CD14-positive monocyte (primary cell): ENCODE measurements at regions not wholly inside any gene's neighbourhood (a gene's known extent, or its start where the extent isn't known, plus 50 kb on each side); places are given as distances from the start of the nearest gene placed in this dataset.

Experiments
- DNase-seq, 3 donors: peaks; one replicate each; pipeline ENCODE4 v3.0.0-alpha.2; 2011 to 2022
- H2AFZ ChIP-seq: 2 replicates; pipeline ENCODE4 v1.6.0; 2012; ENCODE audit warnings: mild to moderate bottlenecking, low read depth, low read length, inconsistent platforms; ENCODE audit not compliant: insufficient read depth, poor library complexity, severe bottlenecking
- H3K27ac ChIP-seq, 2 donors: 1 replicate in 1 of 2; 2 replicates in 1 of 2; pipeline ENCODE4 v1.5.1; 2012 to 2013; ENCODE audit warnings: low read length in 2 of 2, control low read depth in 1 of 2, inconsistent platforms in 1 of 2, low read depth in 1 of 2, mild to moderate bottlenecking in 1 of 2
- H3K27me3 ChIP-seq, 2 donors: one replicate each; pipeline versions ENCODE4 v1.6.0 to v1.6.1; 2011 to 2013; ENCODE audit warnings: low read length in 2 of 2; ENCODE audit not compliant: control insufficient read depth in 2 of 2, insufficient read depth in 2 of 2
- H3K36me3 ChIP-seq, 2 donors: replicated peaks in 1 of 2; 1 replicate in 1 of 2; 2 replicates in 1 of 2; pipeline versions ENCODE4 v1.5.1 to v1.6.1; 2012 to 2013; ENCODE audit warnings: low read length in 2 of 2, control low read depth in 1 of 2, inconsistent platforms in 1 of 2, mild to moderate bottlenecking in 1 of 2; ENCODE audit not compliant: insufficient read depth in 2 of 2, control insufficient read depth in 1 of 2
- H3K4me1 ChIP-seq, 2 donors: 1 replicate in 1 of 2; 2 replicates in 1 of 2; pipeline versions ENCODE4 v1.5.1 to v1.6.1; 2012 to 2013; ENCODE audit warnings: low read length in 2 of 2, control low read depth in 1 of 2, inconsistent platforms in 1 of 2, mild to moderate bottlenecking in 1 of 2, moderate library complexity in 1 of 2; ENCODE audit not compliant: insufficient read depth in 2 of 2, control insufficient read depth in 1 of 2
- H3K4me2 ChIP-seq: replicated peaks from 2 replicates; pipeline ENCODE3; 2012; ENCODE audit warnings: low read length, moderate library complexity, mild to moderate bottlenecking; ENCODE audit not compliant: poor library complexity, severe bottlenecking; ENCODE audit errors: extremely low read depth
- H3K4me3 ChIP-seq, 3 experiments: fragments of 200-600 bp in 1 of 3; sonication (generic) in 1 of 3; replicated peaks in 1 of 3; 1 replicate in 2 of 3; 2 replicates in 1 of 3; pipeline ENCODE4 v1.5.1; 2011 to 2013; ENCODE audit warnings: low read length in 3 of 3, mild to moderate bottlenecking in 3 of 3, control low read depth in 2 of 3, low read depth in 2 of 3, inconsistent platforms in 1 of 3, moderate library complexity in 1 of 3
- H3K79me2 ChIP-seq: 2 replicates; pipeline ENCODE4 v1.6.0; 2012; ENCODE audit warnings: mild to moderate bottlenecking, control low read depth, inconsistent platforms, low read length, moderate library complexity; ENCODE audit not compliant: insufficient read depth
- H3K9ac ChIP-seq: 2 replicates; pipeline ENCODE4 v1.6.0; 2017; ENCODE audit warnings: low read length, mild to moderate bottlenecking; ENCODE audit not compliant: insufficient read depth, poor library complexity, severe bottlenecking
- H3K9me3 ChIP-seq, 2 donors: replicated peaks in 1 of 2; 1 replicate in 1 of 2; 2 replicates in 1 of 2; pipeline versions ENCODE4 v1.5.1 to v1.6.1; 2012 to 2013; ENCODE audit warnings: low read length in 2 of 2, control low read depth in 1 of 2; ENCODE audit not compliant: control insufficient read depth in 1 of 2, insufficient read depth in 1 of 2
- H4K20me1 ChIP-seq: 2 replicates; pipeline ENCODE4 v1.6.0; 2012; ENCODE audit warnings: mild to moderate bottlenecking, low read length, control low read depth, moderate library complexity; ENCODE audit not compliant: insufficient read depth
- H3K27ac Mint-ChIP-seq, 7 donors: one replicate each; pipeline ENCODE4 v1.8.0; 2020; ENCODE audit warnings: mild to moderate bottlenecking in 7 of 7, mixed read lengths in 7 of 7, moderate library complexity in 6 of 7, inconsistent platforms in 2 of 7
- H3K27me3 Mint-ChIP-seq, 3 donors: one replicate each; pipeline ENCODE4 v1.8.0; 2021 to 2022; ENCODE audit warnings: low read depth in 3 of 3, mild to moderate bottlenecking in 3 of 3, mixed read lengths in 3 of 3, moderate library complexity in 3 of 3, inconsistent platforms in 1 of 3
- H3K36me3 Mint-ChIP-seq, 2 donors: one replicate each; pipeline ENCODE4 v1.8.0; 2020; ENCODE audit warnings: mixed read lengths in 2 of 2, inconsistent platforms in 1 of 2, mild to moderate bottlenecking in 1 of 2
- H3K4me1 Mint-ChIP-seq: one replicate; pipeline ENCODE4 v1.8.0; 2020; ENCODE audit warnings: mild to moderate bottlenecking, mixed read lengths
- H3K4me3 Mint-ChIP-seq, 2 donors: one replicate each; pipeline ENCODE4 v1.8.0; 2020; ENCODE audit warnings: mild to moderate bottlenecking in 2 of 2, mixed read lengths in 2 of 2, moderate library complexity in 1 of 2
- H3K9me3 Mint-ChIP-seq, 7 donors: one replicate each; pipeline ENCODE4 v1.8.0; 2020 to 2022; ENCODE audit warnings: mixed read lengths in 7 of 7, mild to moderate bottlenecking in 6 of 7, moderate library complexity in 6 of 7, inconsistent platforms in 2 of 7
- CTCF ChIP-seq: fragments of 200-600 bp; IDR thresholded peaks from one replicate; pipeline ENCODE4 v1.8.0; 2022; ENCODE audit warnings: antibody characterized with exemption, mild to moderate bottlenecking
- WGBS: methylation state at CpG from one replicate; pipeline ENCODE4 v1.1.5; 2013; ENCODE audit warnings: missing lambda C conversion rate; ENCODE audit not compliant: insufficient coverage; 5-methylcytosine and 5-hydroxymethylcytosine counted together
- intact Hi-C, 2 donors: fragments of 100-400 bp; cut with micrococcal nuclease; formaldehyde crosslinking; loops; one replicate each; pipeline versions ENCODE4 v1.15.0 to v1.15.1; 2023

GRCh38 chr3:181402347-181402746 is 309.4 kb upstream of the SOX2 start:
- H3K9me3 Mint-ChIP-seq, result peaks cover 0 to 5% (median 2%) of the 10 kb centered on the region in 7 donors
- no peak overlapping the region for H3K27ac Mint-ChIP-seq
- H3K9me3 ChIP-seq, result no peaks in the 10 kb centered on the region
- no peaks in the 10 kb centered on the region for H3K4me1 Mint-ChIP-seq
- H3K4me2 ChIP-seq, result no peak overlapping the region
- no peak for DNase-seq
- H3K27me3 Mint-ChIP-seq, result no peaks in the 10 kb centered on the region
- H3K4me3 Mint-ChIP-seq, result no peak overlapping the region
- no peak overlapping the region for H2AFZ ChIP-seq
- no CpG with 5 or more reads among the region's 3 CpGs for WGBS
- H3K27me3 ChIP-seq, result no peaks in the 10 kb centered on the region
- no peaks in the 10 kb centered on the region for H3K36me3 Mint-ChIP-seq
- H3K4me1 ChIP-seq, result no peaks in the 10 kb centered on the region
- H3K4me3 ChIP-seq, result no peak overlapping the region
- H3K79me2 ChIP-seq, result no peaks in the 10 kb centered on the region
- intact Hi-C loops, result no loop called here
- no peak overlapping the region for H3K9ac ChIP-seq
- TF ChIP-seq CTCF, result no peak
- no peaks in the 10 kb centered on the region for H4K20me1 ChIP-seq
- no peak overlapping the region for H3K27ac ChIP-seq
- no peaks in the 10 kb centered on the region for H3K36me3 ChIP-seq

GRCh38 chr3:181384970-181385369 is 326.8 kb upstream of the SOX2 start:
- peaks cover 0 to 11% (median 3%) of the 10 kb centered on the region in 7 donors for H3K9me3 Mint-ChIP-seq

More at GRCh38 chr3:181384970-181385369, 326.8 kb upstream of the SOX2 start:
- Histone ChIP-seq H3K27ac (no peak overlapping the region), H3K4me3 (no peak overlapping the region), H3K4me2 (no peak overlapping the region), H3K27me3 (no peaks in the 10 kb centered on the region), H3K9ac (no peak overlapping the region), H4K20me1 (no peaks in the 10 kb centered on the region), H3K36me3 (no peaks in the 10 kb centered on the region), H3K4me1 (no peaks in the 10 kb centered on the region), H2AFZ (no peak overlapping the region), H3K9me3 (no peaks in the 10 kb centered on the region), H3K79me2 (no peaks in the 10 kb centered on the region)
- no peak overlapping the region for H3K4me3 Mint-ChIP-seq
- no peak for TF ChIP-seq CTCF
- no peaks in the 10 kb centered on the region for H3K36me3 Mint-ChIP-seq
- no peak overlapping the region for H3K27ac Mint-ChIP-seq
- no peaks in the 10 kb centered on the region for H3K4me1 Mint-ChIP-seq
- H3K27me3 Mint-ChIP-seq, result peaks cover 0 to 4% (median under 1%) of the 10 kb centered on the region in 3 donors
- intact Hi-C loops, result no loop called here
- no peak for DNase-seq
